ENCODE measurements at regions not wholly inside any gene's neighbourhood (a gene's known extent, or its start where the extent isn't known, plus 50 kb on each side); places are given as distances from the start of the nearest gene placed in this dataset.

- ChIA-PET POLR2A (no interaction called here), CTCF (no interaction called here)
- Histone ChIP-seq H3K4me3 (ENCODE audit: control extremely low read depth in 1 of 5, extremely low read depth in 1 of 5, insufficient read depth in 1 of 5, low read depth in 2 of 5, low read length in 4 of 5) (no peak overlapping the region), H3K9ac (ENCODE audit: low read length) (no peak overlapping the region), H3K4me1 (ENCODE audit: control insufficient read depth in 2 of 2, insufficient read depth in 2 of 2, low read length in 2 of 2) (no peaks in the 10 kb centered on the region), H2AFZ (ENCODE audit: insufficient read depth, low read depth, low read length, poor library complexity, severe bottlenecking) (no peak overlapping the region), H3K9me3 (ENCODE audit: control extremely low read depth in 1 of 3, control insufficient read depth in 2 of 3, insufficient read depth in 1 of 3, low read length in 2 of 3) (no peaks in the 10 kb centered on the region), H3K4me2 (replicated peaks; ENCODE audit: low read depth, low read length, poor library complexity, severe bottlenecking) (no peak overlapping the region), H3K27ac (ENCODE audit: low read length in 2 of 2) (no peak overlapping the region), H3K36me3 (replicated peaks in 1 of 2; ENCODE audit: control extremely low read depth in 1 of 2, control insufficient read depth in 1 of 2, extremely low read depth in 1 of 2, insufficient read depth in 2 of 2, low read length in 1 of 2) (no peaks in the 10 kb centered on the region), H3K79me2 (ENCODE audit: control insufficient read depth, insufficient read depth, low read length) (no peaks in the 10 kb centered on the region), H4K20me1 (ENCODE audit: control insufficient read depth, insufficient read depth, low read length, poor library complexity, severe bottlenecking) (no peaks in the 10 kb centered on the region), H3K27me3 (replicated peaks in 1 of 4; ENCODE audit: control extremely low read depth in 1 of 4, control insufficient read depth in 3 of 4, insufficient read depth in 4 of 4, low read length in 3 of 4) (peaks cover 0 to 4% (median 0%) of the 10 kb centered on the region in 4 experiments)
- no peak overlapping the region for H3K4me3 Mint-ChIP-seq
- H3K27me3 Mint-ChIP-seq: peaks cover 28% of the 10 kb centered on the region
- ATAC-seq (ENCODE audit: low read depth) (no peak), DNase-seq (no peak)
- no peaks in the 10 kb centered on the region for H3K9me3 Mint-ChIP-seq (ENCODE audit: insufficient read depth)
- no peaks in the 10 kb centered on the region for H3K4me1 Mint-ChIP-seq
- intact Hi-C loops (cut with micrococcal nuclease): no loop called here
- TF ChIP-seq EZH2 (IDR thresholded peaks at IDR 0.05; ENCODE audit: borderline replicate concordance, insufficient read depth, low read depth, low read length, poor library complexity, severe bottlenecking): no peak
- TF ChIP-seq, protein P1, sequence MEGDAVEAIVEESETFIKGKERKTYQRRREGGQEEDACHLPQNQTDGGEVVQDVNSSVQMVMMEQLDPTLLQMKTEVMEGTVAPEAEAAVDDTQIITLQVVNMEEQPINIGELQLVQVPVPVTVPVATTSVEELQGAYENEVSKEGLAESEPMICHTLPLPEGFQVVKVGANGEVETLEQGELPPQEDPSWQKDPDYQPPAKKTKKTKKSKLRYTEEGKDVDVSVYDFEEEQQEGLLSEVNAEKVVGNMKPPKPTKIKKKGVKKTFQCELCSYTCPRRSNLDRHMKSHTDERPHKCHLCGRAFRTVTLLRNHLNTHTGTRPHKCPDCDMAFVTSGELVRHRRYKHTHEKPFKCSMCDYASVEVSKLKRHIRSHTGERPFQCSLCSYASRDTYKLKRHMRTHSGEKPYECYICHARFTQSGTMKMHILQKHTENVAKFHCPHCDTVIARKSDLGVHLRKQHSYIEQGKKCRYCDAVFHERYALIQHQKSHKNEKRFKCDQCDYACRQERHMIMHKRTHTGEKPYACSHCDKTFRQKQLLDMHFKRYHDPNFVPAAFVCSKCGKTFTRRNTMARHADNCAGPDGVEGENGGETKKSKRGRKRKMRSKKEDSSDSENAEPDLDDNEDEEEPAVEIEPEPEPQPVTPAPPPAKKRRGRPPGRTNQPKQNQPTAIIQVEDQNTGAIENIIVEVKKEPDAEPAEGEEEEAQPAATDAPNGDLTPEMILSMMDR (IDR thresholded peaks at IDR 0.05): no peak
- WGBS (ENCODE audit: insufficient coverage): 77% methylated on average over 6 of the region's 7 CpGs
- no peak overlapping the region for H3K27ac Mint-ChIP-seq
Observed at GRCh38 chr10:4352414-4352961, 473.5 kb upstream of the AKR1E2 start.

DNA sequence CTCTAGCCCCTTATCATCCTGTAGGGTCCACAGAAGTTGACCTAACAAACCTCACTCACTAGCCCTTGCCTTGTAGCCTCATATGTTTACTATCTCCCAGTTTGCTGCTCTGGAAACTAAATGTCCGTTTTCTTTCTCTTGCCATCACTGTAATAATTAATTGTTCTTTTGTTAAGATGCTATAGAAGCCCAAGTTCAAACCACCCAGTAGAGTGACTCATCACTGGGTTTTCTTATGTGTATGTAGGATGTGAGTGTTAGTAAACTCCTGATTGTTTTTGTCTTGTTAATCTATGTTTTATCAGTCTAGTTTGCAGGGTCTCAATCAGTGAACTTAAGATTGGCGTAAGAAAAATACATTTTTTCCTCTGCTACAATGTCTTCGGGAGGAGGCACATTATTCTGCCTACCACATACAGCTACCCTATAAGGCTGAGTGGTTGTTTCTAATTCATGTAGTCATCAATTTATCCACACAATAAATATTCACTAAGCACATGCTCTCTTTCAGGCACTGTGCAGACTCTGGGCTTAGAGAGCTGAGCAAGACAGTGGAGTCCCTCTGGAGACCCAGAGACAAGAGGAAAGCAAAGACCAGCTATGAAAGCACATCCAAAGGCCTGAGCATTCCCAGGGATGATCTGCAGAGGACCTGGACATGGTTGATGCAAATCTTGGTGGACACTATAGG, 474.1 kb upstream of the AKR1E2 start:
- no peak for ATAC-seq (ENCODE audit: low read depth)
- intact Hi-C loops (cut with micrococcal nuclease): no loop called here
- no peak overlapping the region for H3K27ac ChIP-seq (ENCODE audit: low read length in 2 of 2)
- no CpG with 5 or more reads among the region's 3 CpGs for WGBS (ENCODE audit: insufficient coverage)
- H3K4me1 ChIP-seq (ENCODE audit: control insufficient read depth in 2 of 2, insufficient read depth in 2 of 2, low read length in 2 of 2): no peaks in the 10 kb centered on the region
- DNase-seq: no peak
- no peak overlapping the region for H3K9ac ChIP-seq (ENCODE audit: low read length)
- H3K4me3 ChIP-seq (ENCODE audit: control extremely low read depth in 1 of 5, extremely low read depth in 1 of 5, insufficient read depth in 1 of 5, low read depth in 2 of 5, low read length in 4 of 5): no peak overlapping the region
- Mint-ChIP-seq H3K9me3 (ENCODE audit: insufficient read depth) (no peaks in the 10 kb centered on the region), H3K27me3 (peaks cover 25% of the 10 kb centered on the region), H3K4me1 (no peaks in the 10 kb centered on the region), H3K27ac (no peak overlapping the region), H3K4me3 (no peak overlapping the region)
- no peaks in the 10 kb centered on the region for H3K9me3 ChIP-seq (ENCODE audit: control extremely low read depth in 1 of 3, control insufficient read depth in 2 of 3, insufficient read depth in 1 of 3, low read length in 2 of 3)
- ChIA-PET CTCF (no interaction called here), POLR2A (no interaction called here)
- H3K79me2 ChIP-seq (ENCODE audit: control insufficient read depth, insufficient read depth, low read length): no peaks in the 10 kb centered on the region
- no peaks in the 10 kb centered on the region for H3K36me3 ChIP-seq (replicated peaks in 1 of 2; ENCODE audit: control extremely low read depth in 1 of 2, control insufficient read depth in 1 of 2, extremely low read depth in 1 of 2, insufficient read depth in 2 of 2, low read length in 1 of 2)
- no peak overlapping the region for H2AFZ ChIP-seq (ENCODE audit: insufficient read depth, low read depth, low read length, poor library complexity, severe bottlenecking)
- H3K4me2 ChIP-seq (replicated peaks; ENCODE audit: low read depth, low read length, poor library complexity, severe bottlenecking): no peak overlapping the region
- no peaks in the 10 kb centered on the region for H4K20me1 ChIP-seq (ENCODE audit: control insufficient read depth, insufficient read depth, low read length, poor library complexity, severe bottlenecking)
- TF ChIP-seq, protein P1 (IDR thresholded peaks at IDR 0.05): no peak
- TF ChIP-seq EZH2 (IDR thresholded peaks at IDR 0.05; ENCODE audit: borderline replicate concordance, insufficient read depth, low read depth, low read length, poor library complexity, severe bottlenecking): no peak
- H3K27me3 ChIP-seq (replicated peaks in 1 of 4; ENCODE audit: control extremely low read depth in 1 of 4, control insufficient read depth in 3 of 4, insufficient read depth in 4 of 4, low read length in 3 of 4): peaks cover 0 to 4% (median 0%) of the 10 kb centered on the region in 4 experiments

All from B cell (primary cell).